K562 (cell line): ENCODE measurements at regions not wholly inside any gene's neighbourhood (a gene's known extent, or its start where the extent isn't known, plus 50 kb on each side); places are given as distances from the start of the nearest gene placed in this dataset.

Experiments
- ARID2 ChIP-seq: fragments of 450-650 bp; IDR thresholded peaks from 2 replicates; pipeline ENCODE4 v1.6.1; 2017; ENCODE audit warnings: antibody characterized with exemption, mild to moderate bottlenecking
- ATF1 ChIP-seq, 2 experiments: fragments of 450-650 bp in 1 of 2; IDR thresholded peaks; 2 replicates each; pipeline ENCODE4 v1.6.1; 2016; ENCODE audit warnings: missing compliant biosample characterization in 1 of 2, missing genetic modification characterization in 1 of 2
- CC2D1A ChIP-seq: fragments of 450-650 bp; IDR thresholded peaks from 2 replicates; pipeline ENCODE4 v1.6.1; 2017; ENCODE audit warnings: mild to moderate bottlenecking
- HNRNPLL ChIP-seq: fragments of 200-400 bp; formaldehyde crosslinking; IDR thresholded peaks from 2 replicates; pipeline ENCODE4 v1.6.1; 2017; ENCODE audit warnings: low read length, low read depth, mild to moderate bottlenecking; ENCODE audit not compliant: poor library complexity, severe bottlenecking
- KDM5B ChIP-seq: fragments of 200-600 bp; sonication (generic); IDR thresholded peaks from 2 replicates; pipeline ENCODE4 v1.6.1; 2012; ENCODE audit warnings: low read depth, mild to moderate bottlenecking, moderate library complexity, low read length, control low read depth, inconsistent platforms; ENCODE audit not compliant: insufficient replicate concordance
- KLF1 ChIP-seq: fragments of 450-650 bp; IDR thresholded peaks from 2 replicates; pipeline ENCODE4 v1.6.1; 2016; ENCODE audit warnings: missing genetic modification characterization, missing compliant biosample characterization
- KLF16 ChIP-seq: IDR thresholded peaks from 2 replicates; pipeline ENCODE4 v1.6.1; 2016; ENCODE audit warnings: antibody characterized with exemption
- MAZ ChIP-seq, 2 experiments: fragments of 450-650 bp in 1 of 2; sonication (generic) in 1 of 2; formaldehyde crosslinking; IDR thresholded peaks in 1 of 2; conservative IDR thresholded peaks in 1 of 2; 2 replicates each; pipeline versions ENCODE4 v1.4.0 to v1.5.0; 2020; ENCODE audit warnings: mild to moderate bottlenecking in 1 of 2, missing genetic modification reagents in 1 of 2
- MYNN ChIP-seq, 2 experiments: sonication (generic); formaldehyde crosslinking in 1 of 2; IDR thresholded peaks; 2 replicates each; pipeline versions ENCODE4 v1.5.0 to v1.6.1; 2016 to 2020; ENCODE audit warnings: antibody characterized with exemption in 1 of 2, missing genetic modification reagents in 1 of 2
- PCBP1 ChIP-seq: fragments of 200-400 bp; formaldehyde crosslinking; IDR thresholded peaks from 2 replicates; pipeline ENCODE4 v1.6.1; 2018; ENCODE audit warnings: mild to moderate bottlenecking, low read depth, low read length; ENCODE audit not compliant: poor library complexity, severe bottlenecking
- PPARD ChIP-seq: fragments of 250-450 bp; sonication (Bioruptor Pico); IDR thresholded peaks from 2 replicates; pipeline ENCODE4 v1.8.0; 2022; ENCODE audit warnings: inconsistent platforms, mild to moderate bottlenecking, moderate library complexity
- RAD21 ChIP-seq, 2 experiments: fragments of 250-450 bp in 1 of 2; fragments of 450-650 bp in 1 of 2; sonication (Bioruptor Pico) in 1 of 2; formaldehyde crosslinking in 1 of 2; IDR thresholded peaks in 1 of 2; conservative IDR thresholded peaks in 1 of 2; 2 replicates each; pipeline versions ENCODE4 v1.4.0 to v1.8.0; 2020 to 2022; ENCODE audit warnings: mild to moderate bottlenecking in 2 of 2, moderate library complexity in 1 of 2
- TEAD1 ChIP-seq, 2 experiments: fragments of 450-650 bp in 1 of 2; sonication (generic) in 1 of 2; formaldehyde crosslinking; IDR thresholded peaks; 2 replicates each; pipeline versions ENCODE4 v1.4.0 to v1.8.0; 2020 to 2022; ENCODE audit warnings: mild to moderate bottlenecking in 2 of 2, missing genetic modification reagents in 1 of 2
- TEAD4 ChIP-seq, 2 experiments: sonication (generic) in 1 of 2; formaldehyde crosslinking in 1 of 2; IDR thresholded peaks; 2 replicates each; pipeline versions ENCODE4 v1.6.1 to v1.8.0; 2012 to 2022; ENCODE audit warnings: borderline replicate concordance in 1 of 2, inconsistent platforms in 1 of 2, low read length in 1 of 2, mild to moderate bottlenecking in 1 of 2, missing genetic modification reagents in 1 of 2
- ZNF24 ChIP-seq: fragments of 450-650 bp; IDR thresholded peaks from 2 replicates; pipeline ENCODE4 v1.6.1; 2016
- ZNF316 ChIP-seq: fragments of 450-650 bp; IDR thresholded peaks from 2 replicates; pipeline ENCODE4 v1.6.1; 2016
- TF ChIP-seq, protein P1 (sequence below), 2 experiments: IDR thresholded peaks; 2 replicates each; pipeline ENCODE4 v1.6.1; 2011; ENCODE audit warnings: borderline replicate concordance in 1 of 2, control low read depth in 1 of 2, low read depth in 1 of 2, low read length in 1 of 2, mild to moderate bottlenecking in 1 of 2, mixed read lengths in 1 of 2, moderate library complexity in 1 of 2; ENCODE audit not compliant: insufficient read depth in 1 of 2, insufficient read length in 1 of 2, poor library complexity in 1 of 2, severe bottlenecking in 1 of 2; ENCODE audit errors: extremely low read depth in 1 of 2
- TF ChIP-seq, protein P2 (sequence below): fragments of 200-800 bp; sonication (Bioruptor generic); IDR thresholded peaks from 2 replicates; pipeline ENCODE4 v1.6.1; 2017; ENCODE audit warnings: missing genetic modification characterization, missing compliant biosample characterization
- TF ChIP-seq, protein P3 (sequence below): fragments of 450-650 bp; IDR thresholded peaks from 2 replicates; pipeline ENCODE4 v1.6.1; 2018; ENCODE audit not compliant: partially characterized antibody

DNA sequence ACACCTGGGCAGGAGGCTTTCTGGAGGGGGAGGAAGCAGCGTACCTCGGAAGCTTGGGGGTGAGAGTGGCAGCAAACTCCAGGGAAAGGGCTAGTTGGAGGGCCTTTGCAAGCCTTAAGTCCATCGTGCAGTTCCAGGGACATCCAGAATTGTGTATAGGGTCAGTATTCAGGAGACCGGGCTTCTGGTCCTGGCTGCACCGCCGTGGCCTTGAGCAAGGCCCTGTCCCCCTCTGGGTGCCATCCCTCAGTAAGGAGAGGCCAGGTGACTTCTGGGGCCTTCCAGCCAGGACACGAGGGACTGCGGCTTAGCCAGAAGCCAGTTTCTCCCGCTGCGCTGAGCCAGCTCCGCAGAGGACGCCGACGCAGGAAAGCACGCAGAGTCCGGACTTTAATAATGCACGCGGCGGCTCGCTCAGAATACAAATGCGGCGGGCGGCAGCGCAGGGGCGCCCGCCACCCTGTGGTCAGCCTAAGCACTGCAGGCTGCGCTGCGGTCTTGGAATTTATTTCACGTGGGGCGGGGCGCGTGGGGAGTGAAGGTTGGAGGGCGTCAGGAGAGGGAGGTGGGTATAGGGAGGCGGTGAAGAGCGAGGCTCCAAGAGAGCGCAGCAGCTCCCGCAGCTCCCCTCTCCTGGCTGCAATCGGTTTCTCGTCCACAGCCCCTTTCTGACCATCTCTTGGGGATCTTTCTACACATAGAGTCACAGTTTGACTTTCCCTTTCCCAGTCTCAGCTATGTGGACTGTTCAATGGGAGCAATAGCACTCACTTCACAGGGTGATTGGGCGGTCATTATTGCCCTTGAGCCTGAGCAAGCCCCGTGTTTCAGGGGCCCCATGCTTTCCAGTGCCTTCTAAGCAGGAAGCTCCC lies 94.1 kb upstream of the GPR50 start (continued):
- TF ChIP-seq TEAD1 (CRISPR knock-in tag; IDR thresholded peaks at IDR 0.05) (peak in 1 of 2 experiments; percentile 61; a peak in 1 of 4 replicates), RAD21 (CRISPR knock-in tag; conservative IDR thresholded peaks at IDR 0.05 in 1 of 2, IDR thresholded peaks at IDR 0.05 in 1 of 2) (peak; percentile 85 to 91), PPARD (CRISPR knock-in tag) (no peak), KLF16 (peak; percentile 40; the same call in 1 of the 2 replicates), MAZ (CRISPR knock-in tag; conservative IDR thresholded peaks at IDR 0.05 in 1 of 2, IDR thresholded peaks at IDR 0.05 in 1 of 2) (peak in 1 of 2 experiments; percentile 78; a peak in 2 of 4 replicates), ARID2 (peak; percentile 44; the same call in 1 of the 2 replicates), MYNN (IDR thresholded peaks at IDR 0.05) (no peak), MYNN (CRISPR knock-in tag; IDR thresholded peaks at IDR 0.05) (no peak), HNRNPLL (peak; percentile 95), KLF1 (tag) (no peak), ATF1 (CRISPR knock-in tag; IDR thresholded peaks at IDR 0.05) (no peak), ATF1 (tag; IDR thresholded peaks at IDR 0.05) (0 out of 2 replicates have a peak, but pooled peaks have one; percentile 30), TEAD4 (IDR thresholded peaks at IDR 0.05; ENCODE audit: low read length) (peak; percentile 31; the same call in 1 of the 2 replicates), TEAD4 (CRISPR knock-in tag; IDR thresholded peaks at IDR 0.05; ENCODE audit: borderline replicate concordance) (no peak), CC2D1A (peak; percentile 39; the same call in 1 of the 2 replicates), ZNF24 (0 out of 2 replicates have a peak, but pooled peaks have one; percentile 48), KDM5B (no peak), ZNF316 (no peak), PCBP1 (peak; percentile 62)
- TF ChIP-seq, protein P1, sequence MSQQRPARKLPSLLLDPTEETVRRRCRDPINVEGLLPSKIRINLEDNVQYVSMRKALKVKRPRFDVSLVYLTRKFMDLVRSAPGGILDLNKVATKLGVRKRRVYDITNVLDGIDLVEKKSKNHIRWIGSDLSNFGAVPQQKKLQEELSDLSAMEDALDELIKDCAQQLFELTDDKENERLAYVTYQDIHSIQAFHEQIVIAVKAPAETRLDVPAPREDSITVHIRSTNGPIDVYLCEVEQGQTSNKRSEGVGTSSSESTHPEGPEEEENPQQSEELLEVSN (IDR thresholded peaks at IDR 0.05; ENCODE audit: borderline replicate concordance in 1 of 2, extremely low read depth in 1 of 2, insufficient read depth in 1 of 2, insufficient read length in 1 of 2, low read depth in 1 of 2, low read length in 1 of 2, poor library complexity in 1 of 2, severe bottlenecking in 1 of 2) = peak in 1 of 2 experiments; percentile 75
- TF ChIP-seq, protein P2, sequence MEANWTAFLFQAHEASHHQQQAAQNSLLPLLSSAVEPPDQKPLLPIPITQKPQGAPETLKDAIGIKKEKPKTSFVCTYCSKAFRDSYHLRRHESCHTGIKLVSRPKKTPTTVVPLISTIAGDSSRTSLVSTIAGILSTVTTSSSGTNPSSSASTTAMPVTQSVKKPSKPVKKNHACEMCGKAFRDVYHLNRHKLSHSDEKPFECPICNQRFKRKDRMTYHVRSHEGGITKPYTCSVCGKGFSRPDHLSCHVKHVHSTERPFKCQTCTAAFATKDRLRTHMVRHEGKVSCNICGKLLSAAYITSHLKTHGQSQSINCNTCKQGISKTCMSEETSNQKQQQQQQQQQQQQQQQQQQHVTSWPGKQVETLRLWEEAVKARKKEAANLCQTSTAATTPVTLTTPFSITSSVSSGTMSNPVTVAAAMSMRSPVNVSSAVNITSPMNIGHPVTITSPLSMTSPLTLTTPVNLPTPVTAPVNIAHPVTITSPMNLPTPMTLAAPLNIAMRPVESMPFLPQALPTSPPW (CRISPR knock-in tag) = peak; percentile 40; the same call in 1 of the 2 replicates
- TF ChIP-seq, protein P3, sequence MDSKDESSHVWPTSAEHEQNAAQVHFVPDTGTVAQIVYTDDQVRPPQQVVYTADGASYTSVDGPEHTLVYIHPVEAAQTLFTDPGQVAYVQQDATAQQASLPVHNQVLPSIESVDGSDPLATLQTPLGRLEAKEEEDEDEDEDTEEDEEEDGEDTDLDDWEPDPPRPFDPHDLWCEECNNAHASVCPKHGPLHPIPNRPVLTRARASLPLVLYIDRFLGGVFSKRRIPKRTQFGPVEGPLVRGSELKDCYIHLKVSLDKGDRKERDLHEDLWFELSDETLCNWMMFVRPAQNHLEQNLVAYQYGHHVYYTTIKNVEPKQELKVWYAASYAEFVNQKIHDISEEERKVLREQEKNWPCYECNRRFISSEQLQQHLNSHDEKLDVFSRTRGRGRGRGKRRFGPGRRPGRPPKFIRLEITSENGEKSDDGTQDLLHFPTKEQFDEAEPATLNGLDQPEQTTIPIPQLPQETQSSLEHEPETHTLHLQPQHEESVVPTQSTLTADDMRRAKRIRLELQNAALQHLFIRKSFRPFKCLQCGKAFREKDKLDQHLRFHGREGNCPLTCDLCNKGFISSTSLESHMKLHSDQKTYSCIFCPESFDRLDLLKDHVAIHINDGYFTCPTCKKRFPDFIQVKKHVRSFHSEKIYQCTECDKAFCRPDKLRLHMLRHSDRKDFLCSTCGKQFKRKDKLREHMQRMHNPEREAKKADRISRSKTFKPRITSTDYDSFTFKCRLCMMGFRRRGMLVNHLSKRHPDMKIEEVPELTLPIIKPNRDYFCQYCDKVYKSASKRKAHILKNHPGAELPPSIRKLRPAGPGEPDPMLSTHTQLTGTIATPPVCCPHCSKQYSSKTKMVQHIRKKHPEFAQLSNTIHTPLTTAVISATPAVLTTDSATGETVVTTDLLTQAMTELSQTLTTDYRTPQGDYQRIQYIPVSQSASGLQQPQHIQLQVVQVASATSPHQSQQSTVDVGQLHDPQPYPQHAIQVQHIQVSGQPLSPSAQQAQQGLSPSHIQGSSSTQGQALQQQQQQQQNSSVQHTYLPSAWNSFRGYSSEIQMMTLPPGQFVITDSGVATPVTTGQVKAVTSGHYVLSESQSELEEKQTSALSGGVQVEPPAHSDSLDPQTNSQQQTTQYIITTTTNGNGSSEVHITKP = no peak
